GM12872 (cell line): ENCODE measurements at regions not wholly inside any gene's neighbourhood (a gene's known extent, or its start where the extent isn't known, plus 50 kb on each side); places are given as distances from the start of the nearest gene placed in this dataset.

Experiments
- CTCF ChIP-seq: IDR thresholded peaks from 3 replicates; pipeline ENCODE4 v1.5.1; 2011; ENCODE audit warnings: low read depth, mild to moderate bottlenecking, low read length, moderate library complexity; ENCODE audit not compliant: insufficient read depth

GRCh38 chr11:111194860-111195568 is 50.5 kb upstream of the POU2AF2 start:
- no peak for TF ChIP-seq CTCF

GRCh38 chr11:111193924-111194490 is 51.5 kb upstream of the POU2AF2 start:
- no peak for TF ChIP-seq CTCF

- TF ChIP-seq CTCF: no peak
These were observed 56.1 kb upstream of the POU2AF2 start for GRCh38 chr11:111189466-111189865.

GRCh38 chr11:111186308-111186915 is 59.1 kb upstream of the POU2AF2 start:
- TF ChIP-seq CTCF: no peak

- no peak for TF ChIP-seq CTCF
These were observed 60.3 kb upstream of the POU2AF2 start for GRCh38 chr11:111185266-111185665.

- TF ChIP-seq CTCF: no peak
These were observed 61.8 kb upstream of the POU2AF2 start for GRCh38 chr11:111183706-111184105.

GRCh38 chr11:111179184-111179910 is 66.2 kb upstream of the POU2AF2 start:
- no peak for TF ChIP-seq CTCF
